ENCODE measurements at regions not wholly inside any gene's neighbourhood (a gene's known extent, or its start where the extent isn't known, plus 50 kb on each side); places are given as distances from the start of the nearest gene placed in this dataset.
A peak's percentile ranks its signal among the peaks of the same experiment; 100 is the strongest.
"Not testable (repeated sequence)": the region's sequence is repeated elsewhere in the genome, so short reads cannot be mapped to it uniquely, and the experiment has no call there.

DNA sequence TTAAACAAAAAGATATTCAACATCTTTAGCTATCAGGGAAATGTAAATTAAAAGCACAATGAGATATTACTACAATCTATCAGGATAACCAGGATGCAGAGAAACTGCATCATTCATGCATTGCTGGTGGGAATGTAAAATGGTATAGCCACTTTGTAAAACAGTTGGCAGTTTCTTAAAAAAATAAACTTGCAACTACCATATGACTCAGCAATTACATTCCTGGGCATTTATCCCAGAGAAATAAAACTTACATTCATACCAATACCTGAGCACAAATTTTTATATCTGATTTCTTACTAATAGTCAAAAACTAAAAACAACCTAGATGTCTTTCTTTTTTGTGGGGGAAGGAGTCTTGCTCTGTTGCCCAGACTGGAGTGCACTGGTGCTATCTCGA is 190.3 kb upstream of the TAB2 start:
- DNase-seq (ENCODE audit: low spot score) = no peak

DNA sequence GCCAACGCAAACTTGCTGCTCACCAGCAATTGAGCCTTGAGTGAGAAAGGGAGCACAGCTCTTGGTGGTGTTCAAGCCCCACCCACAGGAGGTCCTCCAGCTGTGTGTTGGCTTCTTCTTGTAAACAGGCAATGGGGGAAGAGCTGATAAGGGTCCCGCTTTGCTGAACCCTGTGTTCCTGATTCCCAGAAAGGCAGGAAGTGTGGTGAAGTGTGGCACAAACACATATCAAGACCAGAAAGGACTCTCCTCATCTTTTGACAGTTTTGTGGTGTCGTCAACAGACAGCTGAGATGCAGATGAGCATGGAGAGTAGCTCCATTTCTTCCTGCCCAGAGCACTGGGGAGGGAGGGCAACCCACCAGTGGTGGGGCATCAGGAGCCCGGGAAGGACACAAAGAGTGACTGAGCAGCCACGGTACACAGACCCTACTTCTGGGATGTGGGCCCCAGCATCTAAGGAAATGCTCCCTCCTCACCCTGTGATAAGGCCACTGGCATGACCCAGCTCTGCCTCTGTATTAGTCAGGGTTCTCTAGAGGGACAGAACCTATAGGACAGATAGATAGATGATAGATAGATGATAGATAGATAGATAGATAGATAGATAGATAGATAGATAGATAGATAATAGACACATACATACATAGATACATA is 188.9 kb upstream of the TAB2 start:
- DNase-seq (ENCODE audit: low spot score) = peak; percentile 73

DNA sequence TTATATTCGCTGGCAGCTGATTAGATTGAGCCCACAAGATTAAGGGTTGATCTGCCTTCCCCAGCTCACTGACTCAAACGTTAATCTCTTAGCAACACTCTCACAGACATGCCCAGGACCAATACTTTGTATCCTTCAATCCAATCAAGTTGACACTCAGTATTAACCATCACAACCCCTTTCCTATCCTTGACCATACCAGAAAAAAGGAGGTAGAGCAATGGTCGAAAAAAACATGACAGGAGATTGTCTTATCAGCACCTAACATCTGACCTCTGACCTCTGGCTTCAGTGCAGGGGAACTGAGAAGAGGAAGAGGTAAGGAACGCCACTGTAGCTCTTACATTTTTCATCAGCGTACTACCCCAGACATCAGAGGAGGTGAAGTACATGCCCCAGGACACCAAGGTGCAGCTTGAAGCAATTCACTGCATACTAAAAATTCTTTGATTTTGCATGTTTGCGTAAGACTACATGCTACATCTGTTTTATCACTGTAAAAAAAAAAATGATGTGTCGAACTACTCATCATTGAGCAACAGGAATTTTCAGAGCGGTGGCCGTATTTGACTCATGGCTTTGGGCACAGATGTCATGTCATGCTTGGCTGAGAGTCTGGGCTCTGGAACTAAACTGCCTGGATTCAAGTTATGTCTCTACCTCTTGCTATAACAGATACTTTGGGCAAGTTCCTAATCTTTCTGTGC is 188.0 kb upstream of the TAB2 start:
- no peak for DNase-seq (ENCODE audit: low spot score)

DNA sequence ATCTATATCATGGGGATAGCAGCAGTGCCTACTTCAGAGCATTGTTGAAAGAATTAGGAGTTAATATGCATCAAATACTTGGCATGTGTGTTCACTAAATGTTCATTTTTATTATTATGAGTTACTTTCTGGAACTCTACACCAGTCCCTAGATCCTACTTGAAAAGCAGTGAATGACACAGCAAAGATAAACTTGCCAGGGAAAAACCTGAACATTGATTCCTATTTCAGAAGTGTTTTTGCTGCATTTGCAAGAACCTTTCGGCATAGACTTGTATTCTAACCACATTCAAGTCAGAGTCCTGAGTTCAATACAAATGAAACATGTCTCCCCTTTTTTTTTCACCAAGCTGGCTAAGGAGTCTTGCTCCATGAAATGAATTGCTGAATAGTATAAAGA is 187.4 kb upstream of the TAB2 start:
- DNase-seq (ENCODE audit: low spot score) = no peak

DNA sequence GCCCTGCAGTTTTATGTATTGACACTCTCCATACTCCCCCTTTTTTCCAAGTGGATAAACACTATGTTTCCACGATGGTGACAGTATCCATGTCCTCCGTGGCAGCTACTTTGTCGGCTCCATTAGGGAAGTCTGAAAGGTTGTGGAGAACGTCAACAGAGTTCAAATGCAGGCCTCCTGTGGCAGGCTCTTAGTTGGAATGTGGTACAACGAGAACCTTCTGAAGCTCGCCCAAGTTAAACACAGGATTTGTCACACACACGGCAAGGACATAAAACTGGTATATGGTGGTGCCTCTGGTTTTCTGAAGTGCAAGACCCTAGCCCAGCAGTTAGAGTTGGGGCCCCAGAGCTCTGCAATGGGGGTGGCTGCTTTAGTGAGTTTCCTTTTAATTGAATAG is 187.0 kb upstream of the TAB2 start:
- DNase-seq (ENCODE audit: low spot score) = no peak

DNA sequence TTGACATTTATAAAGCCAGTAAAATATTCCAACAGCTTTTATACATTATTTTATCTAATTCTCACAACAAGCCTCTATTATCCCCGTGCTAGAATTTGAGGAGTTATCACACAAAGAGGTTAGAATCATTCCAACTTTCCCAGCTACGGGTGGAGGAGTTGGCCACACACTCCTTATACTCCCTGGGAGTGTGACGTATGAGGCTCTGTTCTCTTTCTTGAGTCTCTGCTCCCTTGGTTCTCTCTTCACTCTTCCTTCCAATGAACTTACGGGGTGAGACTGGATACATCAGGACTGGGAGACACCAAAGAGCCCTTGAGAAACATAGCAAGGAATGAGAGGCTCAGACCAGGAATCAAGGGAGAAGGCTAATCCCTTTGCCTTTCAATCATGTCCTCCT is 185.6 kb upstream of the TAB2 start:
- DNase-seq (ENCODE audit: low spot score) = no peak

DNA sequence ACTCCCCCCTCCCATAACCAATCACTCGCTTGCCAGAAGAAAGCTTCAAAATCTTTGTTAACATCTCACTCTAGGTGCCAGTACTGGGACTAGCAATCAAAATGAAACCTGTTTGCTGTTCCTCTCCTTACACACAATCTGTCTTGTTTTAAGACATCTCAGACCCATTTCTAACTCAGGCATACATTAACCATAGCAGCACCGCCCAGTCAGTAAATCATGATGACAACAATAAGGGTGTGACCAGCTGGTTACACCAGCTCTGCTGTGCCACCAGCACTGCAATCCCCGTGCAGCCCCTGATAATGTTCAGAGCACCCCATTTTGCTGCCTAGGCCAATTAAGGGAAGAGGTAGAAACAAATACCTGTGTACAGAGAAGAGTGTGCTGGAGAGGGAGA is 185.2 kb upstream of the TAB2 start:
- no peak for DNase-seq (ENCODE audit: low spot score)

DNA sequence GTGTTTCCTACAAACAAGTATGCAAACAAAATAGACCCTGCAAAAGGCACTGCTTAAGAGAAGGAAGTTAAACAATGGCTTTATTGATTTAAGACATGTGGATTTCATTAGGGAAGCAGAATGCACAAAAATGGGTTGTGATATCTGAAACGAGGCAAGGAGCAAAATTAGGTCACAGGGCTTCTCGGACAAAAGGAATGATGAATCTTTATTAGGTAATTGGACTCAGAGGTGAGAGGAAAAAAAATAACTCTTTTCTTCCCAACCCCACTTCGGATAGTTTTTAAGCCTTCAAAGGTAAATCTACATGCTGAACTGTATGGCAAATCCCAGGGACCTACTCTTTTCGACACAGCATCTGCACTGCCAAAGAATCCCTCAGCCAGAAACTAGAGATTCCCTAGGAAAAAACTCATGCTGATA is 183.0 kb upstream of the TAB2 start:
- no peak for DNase-seq (ENCODE audit: low spot score)

DNA sequence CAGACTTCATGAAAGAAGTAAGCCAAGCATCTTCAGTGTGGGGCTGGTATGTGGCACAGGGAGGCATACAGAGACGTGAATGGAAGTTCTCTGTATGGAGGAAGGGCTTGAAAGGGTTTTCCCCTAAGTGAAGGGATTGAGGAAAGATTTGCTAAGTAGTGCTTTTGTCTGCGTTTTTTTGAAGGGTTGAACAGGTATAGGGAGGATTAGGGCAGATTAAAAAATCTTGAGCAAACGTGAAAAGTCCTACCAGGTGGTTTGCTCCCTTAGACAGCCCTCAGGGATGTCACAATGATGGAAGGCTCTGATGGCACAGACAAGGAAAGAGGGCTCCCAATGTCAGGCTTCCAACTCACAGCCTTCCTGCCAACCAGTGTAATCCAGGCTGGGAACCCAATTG is 181.7 kb upstream of the TAB2 start:
- DNase-seq (ENCODE audit: low spot score) = no peak

DNA sequence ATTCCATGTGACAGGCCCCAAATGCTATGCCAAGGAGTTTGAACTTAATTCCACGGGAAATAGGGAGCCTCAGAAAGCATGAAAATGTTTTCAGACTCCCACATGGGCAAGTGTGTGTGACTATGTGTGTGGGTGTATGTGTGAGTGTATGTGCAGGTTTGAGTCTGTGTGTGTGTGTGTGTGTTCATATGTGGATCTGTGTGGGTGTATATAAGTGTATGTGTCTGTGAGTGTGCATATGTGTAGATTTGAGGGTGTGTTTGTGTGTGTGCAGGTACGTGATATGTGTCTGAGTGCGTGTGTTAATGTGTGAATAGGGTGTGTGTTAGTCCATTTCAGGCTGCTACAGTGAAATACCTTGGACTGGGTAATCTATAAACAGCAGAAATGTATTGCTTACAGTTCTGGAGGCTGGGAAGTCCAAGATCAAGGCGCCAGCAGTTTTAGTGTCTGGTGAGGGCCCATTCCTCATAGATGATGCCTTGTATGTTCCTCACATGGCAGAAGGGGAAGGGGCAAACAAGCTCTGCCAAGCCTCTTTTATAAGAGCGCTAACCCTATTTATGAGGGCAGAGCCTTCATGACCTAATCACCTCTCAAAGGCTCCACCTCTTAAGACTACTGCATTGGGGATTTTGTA is 181.1 kb upstream of the TAB2 start:
- DNase-seq (ENCODE audit: low spot score) = no peak

DNA sequence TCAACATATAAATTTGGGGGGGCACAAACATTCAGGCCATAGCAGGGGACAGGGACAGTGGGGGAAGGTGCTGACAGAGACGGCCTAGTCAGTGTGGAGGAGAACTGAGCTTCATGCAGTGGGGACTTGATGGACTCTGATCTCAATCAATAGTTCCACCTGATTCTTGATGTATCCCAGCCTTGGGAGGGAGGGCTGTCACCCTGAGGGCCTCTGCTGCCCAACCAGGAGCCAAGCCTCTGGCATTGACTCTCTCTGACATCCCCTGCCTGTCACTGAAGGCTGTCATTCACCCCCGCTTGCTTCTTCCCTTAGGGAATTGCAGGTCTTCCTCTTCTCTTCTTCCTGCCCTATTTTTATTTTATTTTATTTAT is 180.6 kb upstream of the TAB2 start:
- DNase-seq (ENCODE audit: low spot score) = no peak

DNA sequence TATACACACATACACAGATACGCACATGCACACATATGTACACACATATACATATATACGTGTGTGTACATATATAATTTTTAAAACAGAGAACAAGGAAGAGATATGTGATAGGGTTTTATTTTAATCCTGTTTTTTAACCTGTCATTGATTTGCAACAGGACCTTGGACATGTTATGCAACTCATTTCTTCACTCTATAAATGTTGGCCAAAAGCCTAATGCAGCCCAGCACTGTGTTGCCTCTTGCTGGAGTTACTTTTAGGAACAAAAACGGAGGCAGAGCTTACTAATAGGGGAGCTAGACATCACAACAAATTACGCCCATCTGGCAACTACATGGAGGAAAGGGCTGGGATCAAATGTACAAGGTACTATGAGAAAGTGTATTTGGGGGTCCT is 179.9 kb upstream of the TAB2 start:
- DNase-seq (ENCODE audit: low spot score) = no peak

DNA sequence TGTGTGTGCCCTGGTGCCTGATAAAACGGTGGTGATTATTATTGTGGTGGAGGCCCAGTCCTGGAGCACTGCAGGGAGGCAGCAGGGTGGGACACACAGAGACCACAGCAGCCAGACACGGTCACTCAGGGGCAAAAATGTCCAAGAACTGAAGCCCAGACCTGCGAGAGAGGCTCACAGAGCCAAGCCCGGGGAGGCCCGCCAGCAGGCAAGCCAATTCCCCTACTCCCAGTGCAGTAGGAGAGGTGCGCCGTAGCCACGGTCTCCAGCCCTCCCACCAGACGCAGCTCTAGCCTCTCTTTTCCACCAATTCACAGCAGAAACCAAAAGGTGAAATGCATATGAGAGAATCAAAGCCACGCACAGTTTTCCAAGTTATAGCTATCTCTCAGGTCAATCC is 179.4 kb upstream of the TAB2 start:
- DNase-seq (ENCODE audit: low spot score) = no peak

DNA sequence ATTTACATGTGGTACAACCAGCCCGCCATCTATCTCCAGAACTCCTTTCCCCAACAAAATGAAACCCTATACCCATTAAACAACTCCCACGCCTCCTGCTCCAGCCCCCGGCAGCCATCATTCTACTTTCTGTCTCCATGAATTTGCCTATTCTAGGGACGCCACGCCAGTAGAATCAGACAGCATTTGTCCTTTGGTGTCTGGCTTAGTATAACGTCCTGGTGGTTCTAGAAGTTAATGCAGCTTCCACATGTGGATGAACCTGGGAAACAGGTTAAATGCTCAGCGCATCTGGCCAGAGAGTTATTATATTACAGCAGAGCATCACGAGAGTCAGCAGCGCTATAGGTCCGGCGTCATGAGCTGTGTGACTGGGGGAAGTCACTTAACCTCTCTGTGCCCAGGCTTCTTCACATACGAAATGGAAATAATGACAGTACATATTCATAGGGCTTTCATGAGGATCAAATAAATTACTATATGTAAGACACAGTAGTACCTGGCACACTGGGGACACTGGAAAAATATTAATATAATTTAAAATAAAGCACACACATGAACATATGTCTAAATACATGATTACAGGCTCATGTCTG is 178.7 kb upstream of the TAB2 start:
- DNase-seq (ENCODE audit: low spot score) = no peak

DNA sequence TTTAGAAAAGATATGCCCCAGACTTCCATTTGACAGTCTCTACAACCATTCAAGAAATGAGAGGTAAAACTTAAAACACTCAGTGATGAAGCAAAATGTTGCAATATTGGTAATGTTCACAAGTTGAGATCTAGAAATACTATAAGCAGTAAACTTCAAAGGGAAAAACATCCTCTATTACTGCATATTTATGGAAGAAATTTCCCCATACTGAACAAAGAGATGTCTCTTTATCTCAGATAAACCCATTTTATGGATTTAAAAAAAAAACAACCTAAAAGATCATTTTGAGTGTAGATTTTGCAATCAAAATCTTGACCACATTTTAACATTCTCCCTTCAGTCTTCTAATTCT is 177.8 kb upstream of the TAB2 start:
- DNase-seq (ENCODE audit: low spot score) = no peak

DNA sequence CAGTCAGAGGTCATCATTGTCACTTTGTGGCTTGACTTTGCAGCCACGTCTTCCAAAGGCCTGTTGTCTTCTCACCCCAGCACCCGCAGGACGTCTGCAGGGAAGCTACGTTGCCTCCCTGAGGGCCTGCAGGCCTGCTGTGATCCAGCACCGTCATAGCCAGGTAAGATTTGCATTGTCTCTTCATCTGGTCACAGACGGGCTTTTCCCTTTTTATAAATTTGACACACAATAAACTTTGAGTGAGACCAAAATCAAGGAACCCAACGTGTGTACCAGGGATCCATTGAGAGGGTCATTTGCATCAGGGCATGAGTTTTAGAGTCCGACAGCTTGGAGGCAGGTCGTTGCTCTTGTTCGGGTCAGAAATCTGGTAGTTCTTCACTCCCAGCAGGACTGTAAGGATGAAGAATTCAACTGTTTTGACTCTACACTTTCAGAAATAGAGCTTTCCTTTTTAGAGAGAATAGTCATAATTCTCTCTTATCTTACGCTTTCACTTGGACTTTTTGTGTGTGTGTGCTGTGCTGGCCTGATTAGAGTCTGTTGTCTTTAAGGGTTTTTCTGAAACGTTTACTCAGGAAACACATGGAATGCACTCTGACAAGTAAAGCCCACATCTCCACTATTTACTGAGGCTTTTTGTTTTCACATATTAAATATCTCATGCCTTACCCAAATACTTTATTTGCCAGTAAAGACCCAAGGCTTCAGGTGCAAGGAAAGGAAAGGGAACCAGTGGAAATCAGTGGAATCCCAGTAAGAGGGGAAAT is 177.2 kb upstream of the TAB2 start:
- peak; percentile 71 for DNase-seq (ENCODE audit: low spot score)

DNA sequence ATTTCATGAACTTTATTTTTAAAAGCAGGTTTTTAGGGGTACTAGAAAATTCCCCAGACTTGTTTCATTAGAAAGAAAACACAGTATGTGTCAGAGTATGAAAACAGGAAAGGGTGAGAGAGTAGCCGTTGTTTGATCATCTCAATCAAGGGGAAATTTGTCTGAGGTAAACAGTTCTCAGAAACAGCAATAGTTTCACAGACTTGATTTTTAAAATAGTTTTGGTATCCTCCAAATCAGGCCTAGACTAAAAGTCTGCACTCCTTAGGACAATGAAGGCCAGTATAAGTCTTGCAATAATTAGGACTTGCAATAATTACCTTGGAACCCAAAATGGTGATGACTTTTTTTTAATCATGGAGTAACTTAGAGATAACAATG is 176.6 kb upstream of the TAB2 start:
- DNase-seq (ENCODE audit: low spot score) = peak; percentile 72

DNA sequence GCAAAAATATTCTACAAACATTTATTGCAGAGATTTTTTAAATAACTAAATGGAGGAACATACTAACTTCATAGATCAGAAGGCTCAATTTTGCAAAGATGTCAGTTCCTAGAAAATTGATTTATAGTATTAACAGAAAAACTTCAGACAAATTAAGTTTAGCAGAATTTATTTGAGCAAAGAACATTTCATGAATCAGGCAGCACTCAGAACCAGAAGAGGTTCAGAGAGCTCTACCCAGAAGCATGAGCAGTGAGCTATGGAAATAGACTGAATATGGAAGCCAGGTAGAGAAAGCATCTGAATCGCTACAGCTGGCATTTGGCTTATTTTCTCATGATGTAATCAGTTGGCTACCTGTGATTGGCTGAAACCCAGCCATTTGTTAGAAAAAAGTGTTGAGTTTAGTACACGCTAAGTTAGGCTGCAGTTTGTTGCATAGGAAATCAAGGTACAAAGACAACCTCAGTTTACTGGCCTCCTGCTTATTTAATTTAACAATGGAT is 174.5 kb upstream of the TAB2 start:
- DNase-seq (ENCODE audit: low spot score) = no peak

DNA sequence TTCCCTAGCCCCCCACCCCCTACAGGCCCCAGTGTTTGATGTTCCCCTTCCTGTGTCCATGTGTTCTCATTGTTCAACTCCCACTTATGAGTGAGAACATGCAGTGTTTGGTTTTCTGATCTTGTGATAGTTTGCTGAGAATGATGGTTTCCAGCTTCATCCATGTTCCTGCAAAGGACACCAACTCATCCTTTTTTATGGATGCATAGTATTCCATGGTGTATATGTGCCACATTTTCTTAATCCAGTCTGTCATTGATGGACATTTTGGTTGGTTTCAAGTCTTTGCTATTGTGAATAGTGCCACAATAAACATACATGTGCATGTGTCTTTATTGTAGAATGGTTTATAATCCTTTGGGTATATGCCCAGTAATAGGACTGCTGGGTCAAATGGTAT is 171.7 kb upstream of the TAB2 start:
- DNase-seq (ENCODE audit: low spot score) = not testable (repeated sequence)

DNA sequence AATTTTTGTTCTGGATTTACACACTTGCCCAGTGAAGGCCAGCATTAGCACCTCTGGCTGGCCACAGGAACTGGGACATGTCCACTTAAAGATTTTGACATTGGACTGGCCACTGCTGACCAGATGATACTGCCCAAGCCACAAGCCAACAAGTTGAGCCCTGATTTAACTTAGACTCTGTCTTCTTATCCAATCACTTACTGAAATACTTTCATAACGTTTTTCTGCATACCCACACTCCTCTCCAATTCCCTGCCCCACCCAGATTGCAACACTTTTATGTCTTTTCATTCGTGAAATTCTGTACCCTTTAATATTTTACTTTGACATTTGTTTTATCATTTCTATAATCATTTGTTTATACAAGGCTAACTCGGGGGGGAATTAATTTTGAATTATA is 170.3 kb upstream of the TAB2 start:
- DNase-seq (ENCODE audit: low spot score) = no peak

DNA sequence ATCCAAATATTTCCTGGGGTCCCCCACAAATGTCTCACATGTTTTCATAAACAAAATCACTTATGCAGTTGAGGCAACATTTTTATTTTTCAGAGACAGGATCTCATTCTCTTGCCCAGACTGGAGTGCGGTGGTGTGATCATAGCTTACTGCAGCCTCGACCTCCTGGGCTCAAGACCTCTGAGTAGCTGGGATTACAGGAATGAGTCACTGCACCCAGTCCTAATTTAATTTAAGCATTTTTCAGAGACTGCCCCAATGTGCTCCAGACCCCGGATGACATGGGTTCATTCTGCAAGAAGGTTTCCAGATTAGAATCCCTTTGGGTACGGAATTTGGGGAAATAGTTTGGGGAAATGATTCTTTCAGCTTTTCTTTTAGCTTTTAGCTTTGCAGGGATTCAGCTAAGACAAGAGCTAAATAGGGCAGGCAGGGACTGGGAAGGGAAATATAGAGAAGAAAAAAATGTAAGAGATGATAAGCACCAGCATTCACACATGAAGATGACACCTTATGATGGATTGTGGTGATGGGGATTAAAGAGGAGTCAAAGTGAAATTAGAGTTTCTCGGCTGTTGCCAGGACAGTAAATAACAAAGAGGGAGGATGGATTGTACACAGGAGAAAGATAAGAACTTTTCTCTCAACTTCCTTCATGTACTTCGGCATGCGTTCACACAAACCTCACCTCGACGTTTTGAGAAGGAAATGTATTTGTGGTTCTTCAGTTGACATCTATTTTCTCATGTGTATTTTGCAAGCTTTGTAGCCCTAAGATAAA is 169.4 kb upstream of the TAB2 start:
- DNase-seq (ENCODE audit: low spot score) = peak; percentile 58

DNA sequence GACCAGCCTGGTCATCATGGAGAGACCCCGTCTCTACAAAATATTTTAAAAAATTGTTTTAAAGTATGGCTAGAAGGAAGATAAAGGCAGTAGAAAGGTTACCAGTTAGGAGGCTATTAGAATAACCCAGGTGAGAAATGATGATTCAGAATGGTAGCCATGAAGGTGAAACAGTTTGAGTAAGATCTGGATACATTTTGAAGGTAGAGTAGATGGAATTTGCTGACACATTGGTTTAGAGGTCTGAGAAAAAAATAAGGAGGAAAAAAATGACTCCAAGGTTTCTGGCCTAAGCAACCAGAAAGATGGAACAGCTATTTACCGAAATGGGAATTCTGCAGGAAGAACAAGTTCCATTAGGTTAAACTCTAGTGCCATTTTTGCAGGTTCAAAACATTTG is 167.9 kb upstream of the TAB2 start:
- DNase-seq (ENCODE audit: low spot score) = no peak
